GM18873 (cell line): ENCODE measurements at regions not wholly inside any gene's neighbourhood (a gene's known extent, or its start where the extent isn't known, plus 50 kb on each side); places are given as distances from the start of the nearest gene placed in this dataset.

Experiments used
- ATAC-seq: cut with Tn5 transposase; IDR thresholded peaks from one replicate; pipeline ENCODE4 v1.9.1; 2021; ENCODE audit warnings: mild to moderate bottlenecking, moderate library complexity, moderate number of reproducible peaks; ENCODE audit not compliant: unreplicated experiment, low FRiP score

DNA sequence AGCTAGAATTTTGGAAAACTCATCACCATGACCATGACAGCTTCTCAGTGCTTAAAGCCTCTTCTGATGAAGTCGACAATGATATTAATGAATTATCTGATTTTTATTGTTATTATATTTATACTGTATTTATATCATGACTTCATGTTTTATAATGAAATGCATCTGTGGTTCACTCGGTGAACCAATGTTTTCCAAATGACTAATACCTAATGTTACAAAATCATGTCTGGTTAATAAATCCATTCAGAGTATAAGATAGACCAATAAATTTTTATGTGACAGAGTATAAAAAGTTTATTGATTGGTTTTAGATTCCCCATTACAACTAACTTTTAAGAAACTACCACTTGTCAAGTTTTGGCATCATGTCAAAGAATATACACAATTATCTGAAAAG lies 416.5 kb downstream of the MLLT3 start:
- ATAC-seq = no peak

DNA sequence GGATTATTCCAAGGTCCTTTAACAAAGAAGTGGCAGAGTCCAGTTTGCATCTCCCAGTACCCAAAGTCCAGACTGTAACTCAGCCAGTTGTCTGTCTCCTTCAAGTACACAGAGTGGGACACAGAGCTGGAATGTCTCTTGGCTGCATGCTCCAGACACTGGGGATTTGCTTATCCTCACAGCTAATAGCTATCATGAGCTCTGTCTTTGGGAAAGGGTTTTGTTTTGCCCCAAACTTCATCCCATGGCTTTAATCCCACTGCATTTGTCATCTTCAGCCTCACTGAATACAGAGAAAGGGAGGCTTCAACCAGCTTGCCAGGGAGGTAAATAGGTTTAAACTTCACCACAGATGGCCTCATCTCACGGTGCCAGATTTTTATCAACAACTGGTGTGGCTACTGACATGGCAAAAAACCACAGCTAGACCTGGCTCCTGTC lies 412.2 kb upstream of the SLC24A2 start:
- no peak for ATAC-seq

DNA sequence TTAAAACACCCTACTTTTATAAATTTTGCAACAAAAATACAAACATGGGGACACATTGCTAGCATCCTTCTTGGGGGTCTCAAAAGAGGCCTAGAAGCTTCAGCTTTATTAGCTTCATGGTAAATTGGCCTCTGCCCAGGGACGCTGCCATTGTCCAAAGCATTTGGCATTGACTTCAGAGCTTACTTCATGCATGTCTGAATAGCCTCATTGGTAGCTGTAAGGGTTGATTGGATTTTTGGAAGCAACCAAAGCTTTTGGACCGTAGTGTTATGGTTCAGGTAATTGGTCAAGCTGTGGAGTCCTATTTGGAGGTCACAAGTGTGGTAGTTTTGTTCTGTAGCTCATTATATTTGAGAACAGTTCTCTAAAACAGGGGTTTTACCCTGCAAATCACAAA lies 411.7 kb upstream of the SLC24A2 start:
- ATAC-seq = no peak

DNA sequence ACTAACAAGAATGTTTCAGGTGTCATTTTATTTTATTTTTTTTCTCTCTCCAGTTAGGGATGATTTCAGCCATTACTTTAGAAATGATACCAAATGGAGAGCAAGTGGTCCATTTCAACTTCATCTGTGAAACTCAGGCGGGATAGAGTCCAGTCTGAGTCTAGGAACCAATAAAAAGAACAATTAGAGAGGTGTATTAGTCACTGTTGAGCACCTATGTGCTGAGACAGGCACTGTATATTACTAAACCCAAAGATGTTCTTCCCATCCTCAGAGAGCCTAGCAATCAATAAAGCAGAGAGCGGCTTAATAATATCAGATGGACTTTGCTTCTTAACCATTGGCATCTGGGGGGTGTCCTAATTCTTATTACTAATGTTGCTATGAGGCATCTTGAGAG lies 410.3 kb upstream of the SLC24A2 start:
- no peak for ATAC-seq

DNA sequence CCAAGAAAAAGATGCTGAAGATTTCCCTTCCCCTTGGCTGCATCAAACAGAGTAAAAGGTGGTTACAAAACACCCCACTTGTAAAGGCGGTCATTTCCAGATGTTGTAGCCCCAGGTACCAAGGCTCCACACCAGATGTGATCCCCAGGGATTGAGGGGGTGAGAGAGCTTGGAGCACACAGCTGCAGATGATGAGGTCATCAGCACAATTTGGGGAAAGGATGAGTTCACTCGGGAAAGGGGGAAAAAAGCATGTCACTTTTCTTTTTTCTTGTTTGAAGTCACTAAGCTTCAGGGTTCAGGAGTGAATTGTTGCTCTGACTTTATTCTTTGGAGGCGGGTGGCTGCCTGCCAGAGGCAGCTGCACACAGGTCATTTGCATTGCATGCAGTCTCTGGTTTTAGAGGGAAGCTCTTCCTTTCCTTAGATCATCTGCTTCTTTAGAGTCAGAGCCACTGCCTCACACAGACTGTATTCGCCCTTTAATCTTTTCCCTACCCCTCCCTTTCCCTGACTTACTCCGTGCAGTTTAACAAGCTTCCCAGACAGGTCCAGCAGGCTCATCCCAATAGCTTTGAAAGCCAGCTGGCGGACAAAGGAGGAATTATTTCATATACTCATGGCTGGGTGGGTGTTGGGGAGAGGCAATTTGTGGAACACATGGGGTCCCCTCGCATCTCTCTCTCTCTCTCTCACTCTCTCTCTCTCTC lies 409.3 kb upstream of the SLC24A2 start:
- ATAC-seq = peak; percentile 82

DNA sequence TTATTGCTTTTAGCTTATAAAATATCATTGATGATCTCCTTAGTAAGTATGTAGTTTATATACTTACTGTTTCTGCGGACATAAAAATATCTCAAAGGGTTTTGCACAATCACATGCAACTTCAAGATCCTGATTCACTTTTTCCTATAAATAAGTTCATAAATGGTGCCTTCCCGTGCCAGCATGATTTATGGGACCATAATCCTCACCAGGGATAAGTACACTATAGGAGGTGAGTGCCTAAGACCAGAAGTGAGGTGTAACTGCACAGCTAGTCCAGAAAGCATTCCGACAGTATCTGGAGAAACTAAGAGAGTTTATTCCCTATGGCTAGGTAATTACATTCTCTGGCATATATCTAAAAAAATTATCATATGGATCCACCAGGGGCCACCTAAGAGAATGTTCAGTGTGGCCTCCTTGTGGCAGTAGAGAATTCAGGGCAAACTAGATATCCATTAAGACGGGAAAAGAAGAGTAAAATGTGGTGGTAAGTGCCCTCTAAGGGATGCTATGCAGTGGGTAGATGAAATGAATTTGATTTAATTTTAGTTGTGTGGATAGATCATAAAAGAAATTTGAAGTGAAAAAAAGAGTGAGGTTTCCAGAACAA lies 402.5 kb upstream of the SLC24A2 start:
- ATAC-seq = no peak

DNA sequence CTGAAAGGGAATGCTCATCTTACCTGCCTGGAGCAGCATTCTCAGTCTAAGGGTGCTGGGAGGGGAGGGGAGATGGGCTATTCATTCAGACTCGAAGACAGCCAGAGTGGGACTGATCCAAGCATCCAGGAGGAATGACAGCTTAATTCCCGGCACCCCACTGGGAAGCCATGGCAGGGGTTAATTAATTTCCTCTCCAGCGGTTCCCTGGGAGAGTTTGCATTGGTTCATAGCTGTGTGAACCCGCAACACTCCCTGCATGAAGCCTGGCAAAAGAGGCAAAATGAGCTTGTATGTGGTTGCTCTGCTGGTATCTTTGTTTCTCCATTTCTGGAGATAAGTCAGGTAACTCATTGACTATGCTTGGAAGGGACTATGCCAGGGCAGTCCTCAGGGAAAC lies 401.0 kb upstream of the SLC24A2 start:
- no peak for ATAC-seq

DNA sequence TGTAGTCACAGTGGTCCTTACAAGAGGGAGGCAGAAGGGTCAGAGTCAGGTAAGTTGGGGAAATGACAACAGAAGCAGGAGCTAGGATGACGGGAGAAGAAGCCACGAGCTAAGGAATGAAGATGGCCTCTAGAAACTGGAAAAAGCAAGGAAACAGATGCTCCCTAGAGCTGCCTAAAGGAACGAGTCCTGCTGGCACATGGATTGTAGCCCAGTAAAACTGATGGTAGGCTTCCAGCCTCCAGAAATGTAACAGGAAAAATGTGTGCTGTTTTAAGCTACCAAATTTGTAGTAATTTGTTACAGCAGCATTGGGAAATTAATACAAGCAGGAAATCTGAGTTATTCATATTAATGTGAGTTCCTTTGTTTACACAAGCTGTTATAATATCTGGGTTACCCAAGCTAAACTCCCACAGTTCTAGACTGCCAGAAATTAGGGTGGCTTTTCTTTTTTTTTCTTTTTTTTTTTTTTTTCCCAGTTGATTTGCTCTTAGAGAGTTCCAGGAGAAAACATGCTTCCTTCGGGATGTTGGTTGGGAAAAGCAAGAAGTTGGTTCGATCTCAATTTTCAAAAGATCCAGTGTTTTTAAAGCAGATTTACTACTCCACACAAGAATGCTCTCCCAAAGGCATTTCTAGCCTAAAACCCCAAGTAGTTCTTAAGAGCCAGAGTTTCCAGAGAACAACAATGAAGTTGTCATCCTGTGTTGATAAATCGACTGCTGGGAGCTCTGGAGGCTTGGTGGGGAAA lies 400.0 kb upstream of the SLC24A2 start:
- no peak for ATAC-seq

DNA sequence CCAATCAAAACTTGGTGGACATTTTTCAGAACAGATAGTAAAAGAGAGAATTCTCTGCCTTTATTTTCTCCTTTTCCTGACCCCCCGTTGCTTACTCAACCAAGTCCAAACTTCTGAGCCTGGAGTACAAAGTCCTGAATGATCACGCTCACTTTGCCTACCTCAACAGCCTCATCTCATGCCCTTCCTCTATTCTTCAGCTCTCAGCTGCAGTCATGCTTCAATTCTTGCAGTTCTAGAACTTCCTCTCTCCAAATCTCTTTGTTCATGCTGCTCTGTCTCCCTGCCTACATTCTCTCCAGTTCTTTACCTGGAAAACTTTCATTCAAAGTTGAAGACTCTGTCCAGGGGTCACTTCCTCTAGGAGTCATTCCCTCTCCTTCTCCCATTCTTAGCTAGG lies 398.5 kb upstream of the SLC24A2 start:
- no peak for ATAC-seq

DNA sequence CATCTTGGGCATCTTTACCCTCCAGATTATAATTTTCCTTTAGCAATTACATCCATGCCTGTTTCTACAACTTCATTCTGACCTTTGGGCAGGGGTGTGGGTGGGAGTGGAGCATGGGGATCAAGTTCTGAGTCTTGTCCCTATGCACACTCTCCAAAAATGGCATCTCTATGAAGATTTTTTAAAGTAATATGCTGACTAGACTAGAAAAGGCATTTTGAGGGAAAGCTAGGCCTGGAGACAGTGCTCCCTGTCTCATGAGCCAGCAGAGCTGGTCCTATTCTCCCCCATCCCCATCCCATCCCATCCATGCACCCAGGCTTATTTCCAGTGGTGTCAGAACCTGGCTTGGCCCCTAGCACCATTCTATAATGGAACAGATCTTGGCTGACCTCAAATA lies 398.0 kb upstream of the SLC24A2 start:
- ATAC-seq = no peak

DNA sequence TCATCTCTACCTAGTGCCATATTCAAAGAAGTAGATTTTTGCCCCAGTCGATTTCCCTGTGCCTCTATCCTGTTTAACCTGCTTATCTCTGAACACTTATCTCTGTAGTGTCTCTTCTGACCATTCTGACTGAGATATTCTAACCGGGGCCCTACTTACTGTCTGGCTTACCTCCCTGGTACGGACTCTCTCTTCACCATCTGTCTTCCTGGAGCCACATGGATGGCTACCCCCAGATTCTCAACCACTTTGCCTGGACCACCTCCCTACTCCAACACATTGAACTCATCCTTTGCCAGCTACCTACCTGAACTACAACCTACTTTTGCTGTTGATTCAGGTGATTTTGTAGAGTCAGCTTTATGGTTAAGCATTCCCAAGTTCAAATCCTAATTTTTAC lies 397.4 kb upstream of the SLC24A2 start:
- ATAC-seq = no peak

DNA sequence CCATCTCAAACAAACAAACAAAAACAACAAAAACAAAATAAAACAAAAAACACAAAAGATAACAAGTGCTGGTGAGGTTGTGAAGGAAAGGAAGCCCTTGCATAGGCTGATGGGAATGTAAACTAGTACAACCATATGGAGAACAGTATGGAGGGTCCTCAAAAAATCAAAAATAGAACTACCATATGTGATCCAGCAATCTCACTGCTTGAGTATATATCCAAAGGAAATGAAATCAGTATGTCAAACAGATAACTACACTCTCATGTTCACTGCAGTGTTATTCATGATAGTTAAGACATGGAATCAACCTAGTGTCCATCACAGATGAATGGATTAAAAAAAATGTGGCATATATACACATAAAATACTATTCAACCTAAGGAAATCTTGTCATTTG lies 395.7 kb upstream of the SLC24A2 start:
- ATAC-seq = no peak

DNA sequence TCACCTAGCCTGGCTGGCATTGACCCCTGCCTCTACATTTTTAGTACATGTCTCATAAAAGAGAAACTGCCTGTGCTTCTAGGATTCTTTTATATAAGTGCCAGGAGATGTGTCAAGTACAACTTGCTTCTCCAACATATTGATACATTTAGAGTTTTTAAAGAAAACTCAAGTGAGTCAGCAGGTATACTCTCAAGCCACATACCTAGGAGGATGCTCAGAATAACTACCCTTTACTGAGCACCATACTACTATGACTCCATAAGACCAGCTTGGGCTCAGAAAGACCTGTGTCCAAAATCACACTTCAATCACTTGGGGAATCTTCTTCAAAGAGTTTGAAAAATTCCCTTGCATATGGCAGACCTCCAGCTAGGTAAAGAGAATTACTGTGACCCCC lies 389.8 kb upstream of the SLC24A2 start:
- ATAC-seq = no peak

DNA sequence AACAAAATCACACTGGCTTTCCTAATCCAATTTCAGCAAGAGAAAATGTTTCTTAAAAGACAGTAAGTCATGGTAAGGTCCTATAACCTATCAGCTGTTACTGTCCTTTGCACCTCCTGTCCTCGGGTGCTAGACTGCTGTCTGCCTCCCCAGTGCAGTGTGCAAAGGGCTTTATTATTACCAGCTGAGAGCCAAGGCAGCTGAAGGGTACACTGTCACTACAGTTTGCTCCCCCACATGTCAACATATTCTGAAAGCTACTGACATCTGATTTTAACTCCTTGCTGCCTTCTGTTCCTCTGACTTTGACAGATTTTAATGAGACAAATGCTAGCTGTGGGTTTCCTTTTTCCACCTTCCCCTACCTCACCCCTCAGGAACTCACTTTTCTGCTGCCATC lies 389.4 kb upstream of the SLC24A2 start:
- ATAC-seq = no peak

DNA sequence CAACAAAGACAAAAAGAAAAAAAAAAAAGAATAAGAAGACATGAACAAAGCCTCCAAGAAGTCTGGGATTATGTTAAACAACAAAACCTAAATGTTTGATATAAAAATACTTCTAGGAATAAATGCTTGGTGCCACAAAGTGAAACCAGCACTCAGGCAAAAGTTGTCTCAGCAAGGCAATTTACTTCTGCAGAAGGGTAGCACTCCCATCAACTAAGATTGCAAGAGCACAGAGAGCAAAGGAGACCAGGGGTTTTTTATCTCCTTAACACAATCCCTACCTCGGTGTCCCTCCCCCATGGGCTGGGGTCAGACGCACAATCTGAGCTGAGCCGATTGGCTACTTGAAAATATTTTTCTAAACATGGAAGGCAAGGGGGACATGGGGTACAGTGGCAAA lies 381.3 kb upstream of the SLC24A2 start:
- ATAC-seq = no peak

DNA sequence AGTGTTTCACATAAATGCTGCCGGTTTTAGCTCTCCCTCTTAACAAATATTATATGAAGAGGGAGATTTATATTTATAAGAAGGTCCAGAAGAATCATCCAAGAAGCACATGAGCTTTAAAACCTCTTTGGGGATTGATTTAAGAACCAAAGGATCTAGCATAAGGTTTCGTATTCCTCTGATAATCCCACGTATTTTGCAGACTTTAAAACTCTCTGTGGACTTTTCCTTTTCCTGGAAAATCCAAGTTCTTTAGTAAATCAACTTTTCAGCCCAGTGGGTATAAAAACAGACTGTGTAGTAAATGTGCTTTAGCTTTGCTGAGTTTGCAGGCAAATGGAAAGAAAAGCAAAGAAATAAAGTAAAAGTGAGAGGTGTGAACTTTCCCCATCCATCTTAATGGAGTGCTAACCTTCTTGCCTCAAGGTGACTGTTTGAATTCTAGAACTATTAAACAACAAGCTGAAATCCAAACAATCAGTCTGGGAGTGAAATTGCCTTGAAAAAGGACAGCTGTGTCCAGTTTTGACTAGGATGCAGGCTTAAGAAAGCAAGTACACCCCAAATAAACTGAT lies 363.4 kb upstream of the SLC24A2 start:
- no peak for ATAC-seq

DNA sequence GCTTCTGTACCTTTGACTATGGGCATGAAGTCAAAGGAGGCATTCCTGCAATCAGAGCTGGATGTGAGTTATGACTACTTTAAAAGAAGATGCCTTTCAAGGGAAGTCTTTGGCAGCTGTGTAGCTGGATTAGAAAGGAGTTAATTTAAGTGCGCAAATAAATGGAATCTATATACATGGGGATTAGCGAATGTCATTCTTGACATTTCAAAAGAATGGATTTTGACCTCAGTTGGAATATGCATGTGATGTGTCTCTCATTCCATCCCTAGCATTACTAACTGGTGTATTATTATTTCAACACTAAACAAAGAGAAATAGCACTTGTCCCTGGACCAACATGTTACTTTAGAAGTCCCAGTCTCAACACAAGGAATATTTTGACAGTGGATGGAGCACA lies 359.6 kb upstream of the SLC24A2 start:
- no peak for ATAC-seq

DNA sequence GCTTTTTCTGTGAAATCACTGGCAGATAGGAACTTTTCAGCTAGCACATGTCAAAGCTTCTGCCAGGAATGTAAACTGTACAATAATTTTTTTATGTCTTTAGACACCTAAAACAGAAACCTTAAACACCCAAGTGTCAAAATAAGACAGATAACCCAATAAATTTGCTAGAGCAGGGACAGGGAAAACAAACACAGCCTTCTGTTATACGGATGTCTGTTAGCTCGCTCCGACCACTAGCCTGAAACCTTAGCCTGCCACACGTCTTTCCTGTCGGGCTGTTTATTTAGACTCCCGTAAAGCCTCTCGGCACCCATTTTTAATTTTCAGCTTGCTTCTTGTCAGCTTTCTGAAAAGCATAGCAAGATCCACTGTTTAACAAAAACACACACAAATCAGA lies 355.4 kb upstream of the SLC24A2 start:
- no peak for ATAC-seq

DNA sequence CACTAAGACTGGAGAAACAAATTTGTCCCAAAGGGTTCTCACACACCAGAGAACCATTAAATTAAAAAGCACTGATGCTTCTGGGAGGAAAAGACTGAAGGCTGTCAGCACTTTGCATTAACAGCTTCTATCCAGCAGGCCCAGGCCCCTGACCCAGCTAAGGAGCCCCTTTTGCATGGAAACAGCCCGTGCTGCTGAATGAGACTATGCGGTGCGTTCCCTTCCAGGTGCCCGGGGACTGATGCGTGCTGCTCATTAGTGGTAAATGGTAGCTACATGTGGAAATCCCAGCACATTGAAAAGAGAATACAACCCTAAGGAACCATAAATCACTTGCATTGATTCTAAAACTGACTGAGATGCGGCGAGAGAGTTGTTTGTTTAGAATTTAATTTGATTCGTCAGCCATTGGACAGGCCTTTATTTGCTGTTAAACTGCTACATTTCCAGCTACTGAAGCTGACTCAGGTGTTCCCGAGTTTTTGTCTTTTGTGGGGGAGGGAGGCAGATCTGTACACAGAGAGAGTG lies 351.0 kb upstream of the SLC24A2 start:
- ATAC-seq = no peak

DNA sequence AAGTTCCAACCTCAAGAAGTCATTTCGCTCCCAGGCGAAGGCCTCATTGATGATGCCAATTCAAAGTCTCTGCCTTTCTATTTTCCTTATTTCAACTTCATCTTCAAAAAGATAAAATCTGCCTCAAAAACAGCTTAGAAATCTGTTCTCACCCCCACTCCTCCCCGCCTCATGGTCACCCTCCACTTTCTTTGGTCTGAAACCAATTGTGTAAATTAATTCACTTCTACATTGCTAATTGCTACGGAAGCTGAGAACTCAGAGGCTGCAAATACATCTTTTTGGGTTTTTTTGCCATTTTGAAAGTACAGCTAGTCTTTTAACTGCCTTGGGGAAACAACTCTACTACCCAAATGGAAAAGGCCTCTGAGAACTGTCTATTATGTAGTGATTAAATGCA lies 350.0 kb upstream of the SLC24A2 start:
- no peak for ATAC-seq

DNA sequence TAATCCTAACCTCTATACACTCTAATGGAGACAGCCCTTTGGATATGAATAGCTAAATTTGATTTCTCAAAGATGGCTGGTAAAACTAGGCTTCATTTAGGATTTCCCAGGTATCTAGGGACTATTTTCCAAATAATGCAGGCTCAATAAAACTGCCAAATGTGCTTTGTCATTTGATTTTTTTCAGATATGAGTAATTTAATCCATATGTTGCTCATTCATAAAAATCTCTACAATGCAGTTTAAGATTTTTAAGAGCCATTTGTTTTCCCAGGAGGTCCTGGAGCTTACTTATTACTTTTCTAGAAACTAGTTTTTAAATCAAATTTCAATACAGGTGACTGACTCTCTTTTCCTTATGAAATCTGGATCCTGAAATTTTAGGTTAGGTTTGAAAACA lies 349.3 kb upstream of the SLC24A2 start:
- no peak for ATAC-seq
